Right lobe of liver (tissue), 6 donors: ENCODE measurements at regions not wholly inside any gene's neighbourhood (a gene's known extent, or its start where the extent isn't known, plus 50 kb on each side); places are given as distances from the start of the nearest gene placed in this dataset.

Experiments used
- ATAC-seq, 4 donors: fragments of 200-7000 bp; cut with Tn5 transposase; one replicate each; pipeline ENCODE4 v1.9.1; 2020; ENCODE audit warnings: mild to moderate bottlenecking in 4 of 4, moderate library complexity in 4 of 4
- DNase-seq, 3 donors: peaks; one replicate each; pipeline ENCODE4 v3.0.0-alpha.2; 2020
- H3K27ac ChIP-seq, 3 donors: fragments of 200-600 bp; one replicate each; pipeline ENCODE4 v1.8.0; 2022
- H3K27me3 ChIP-seq, 2 donors: fragments of 200-600 bp; one replicate each; pipeline ENCODE4 v1.8.0; 2022
- H3K36me3 ChIP-seq, 4 donors: fragments of 200-600 bp; sonication (generic) in 1 of 4; one replicate each; pipeline versions ENCODE4 v1.5.1 to v1.8.0; 2017 to 2022; ENCODE audit warnings: control low read depth in 1 of 4
- H3K4me1 ChIP-seq, 4 donors: fragments of 200-600 bp; sonication (generic) in 1 of 4; one replicate each; pipeline versions ENCODE4 v1.5.1 to v1.8.0; 2017 to 2022; ENCODE audit warnings: control low read depth in 1 of 4
- H3K4me3 ChIP-seq, 3 donors: fragments of 200-600 bp; one replicate each; pipeline ENCODE4 v1.8.0; 2022
- H3K9me3 ChIP-seq, 4 donors: fragments of 200-600 bp; sonication (generic) in 1 of 4; one replicate each; pipeline versions ENCODE4 v1.5.1 to v1.8.0; 2017 to 2022; ENCODE audit warnings: control low read depth in 1 of 4
- CTCF ChIP-seq, 4 donors: fragments of 200-600 bp in 3 of 4; fragments of 450-650 bp in 1 of 4; IDR thresholded peaks; one replicate each; pipeline versions ENCODE4 v1.5.1 to v1.8.0; 2016 to 2022; ENCODE audit warnings: antibody characterized with exemption in 4 of 4, mild to moderate bottlenecking in 2 of 4
- POLR2A ChIP-seq: fragments of 450-650 bp; IDR thresholded peaks from one replicate; pipeline ENCODE4 v1.6.1; 2017; ENCODE audit warnings: antibody characterized with exemption, mild to moderate bottlenecking
- WGBS: methylation state at CpG from one replicate; pipeline ENCODE4 v1.1.6; 2018; ENCODE audit warnings: low coverage, low lambda C conversion rate; ENCODE audit not compliant: insufficient coverage; ENCODE audit errors: missing lambda C conversion rate; 5-methylcytosine and 5-hydroxymethylcytosine counted together
- intact Hi-C, 2 donors: fragments of 100-400 bp; cut with DNase I; formaldehyde crosslinking; loops; one replicate each; pipeline versions ENCODE4 v1.11.2 to v1.14.1; 2022
- donor health status: DM: no; HTN: yes; CAD: no.
- donor health status: DM: no; HTN: no; CAD: no.
- donor health status: DM: no; HTN: no; CAD: no.
- donor health status: DM: no; HTN: yes; CAD: no.
- donor health status: DM: no; HTN: yes; CAD: no.

GRCh38 chr6:25009393-25009710 lies 73.6 kb upstream of the RIPOR2 start:
- no peak overlapping the region for H3K4me3 ChIP-seq
- intact Hi-C loops, result no loop called here
- no peaks in the 10 kb centered on the region for H3K36me3 ChIP-seq
- ATAC-seq, result no peak
- H3K4me1 ChIP-seq, result peaks cover 0 to 8% (median 2%) of the 10 kb centered on the region in 4 donors
- no peaks in the 10 kb centered on the region for H3K9me3 ChIP-seq
- no peak overlapping the region for H3K27ac ChIP-seq
- no peaks in the 10 kb centered on the region for H3K27me3 ChIP-seq
- TF ChIP-seq CTCF (IDR thresholded peaks at IDR 0.05) (no peak), POLR2A (no peak)
- 87% methylated on average over 6 of the region's 6 CpGs for WGBS
- no peak for DNase-seq

GRCh38 chr6:25010176-25010575 lies 74.4 kb upstream of the RIPOR2 start:
- 66% methylated on average over 6 of the region's 6 CpGs for WGBS
- Histone ChIP-seq H3K4me1 (peaks cover 0 to 8% (median 2%) of the 10 kb centered on the region in 4 donors), H3K9me3 (no peaks in the 10 kb centered on the region), H3K27ac (no peak overlapping the region), H3K27me3 (no peaks in the 10 kb centered on the region), H3K36me3 (no peaks in the 10 kb centered on the region), H3K4me3 (no peak overlapping the region)
- DNase-seq (no peak), ATAC-seq (no peak)
- no peak for TF ChIP-seq CTCF (IDR thresholded peaks at IDR 0.05)
- no peak for TF ChIP-seq POLR2A
- intact Hi-C loops, result no loop called here

GRCh38 chr6:25010902-25011625 lies 75.3 kb upstream of the RIPOR2 start:
- H3K27ac ChIP-seq, result no peak overlapping the region
- H3K36me3 ChIP-seq, result no peaks in the 10 kb centered on the region
- no peak overlapping the region for H3K4me3 ChIP-seq
- H3K9me3 ChIP-seq, result no peaks in the 10 kb centered on the region
- DNase-seq (no peak), ATAC-seq (no peak)
- 73% methylated on average over 3 of the region's 3 CpGs for WGBS
- H3K4me1 ChIP-seq, result peaks cover 0 to 8% (median 2%) of the 10 kb centered on the region in 4 donors
- H3K27me3 ChIP-seq, result no peaks in the 10 kb centered on the region
- intact Hi-C loops, result no loop called here
- TF ChIP-seq CTCF (IDR thresholded peaks at IDR 0.05), result no peak

GRCh38 chr6:25012657-25013056 lies 76.9 kb upstream of the RIPOR2 start:
- no peak overlapping the region for H3K27ac ChIP-seq
- no peaks in the 10 kb centered on the region for H3K36me3 ChIP-seq
- ATAC-seq (no peak), DNase-seq (no peak)
- H3K4me3 ChIP-seq, result no peak overlapping the region
- intact Hi-C loops, result no loop called here
- 19% methylated on average over 2 of the region's 2 CpGs for WGBS
- H3K27me3 ChIP-seq, result no peaks in the 10 kb centered on the region
- no peak for TF ChIP-seq CTCF (IDR thresholded peaks at IDR 0.05)
- no peak for TF ChIP-seq POLR2A
- H3K4me1 ChIP-seq, result peaks cover 0 to 4% (median 0%) of the 10 kb centered on the region in 4 donors
- no peaks in the 10 kb centered on the region for H3K9me3 ChIP-seq

GRCh38 chr6:25013246-25013645 lies 77.5 kb upstream of the RIPOR2 start:
- Histone ChIP-seq H3K4me1 (peaks cover 0 to 4% (median 0%) of the 10 kb centered on the region in 4 donors), H3K36me3 (no peaks in the 10 kb centered on the region), H3K4me3 (no peak overlapping the region), H3K27me3 (no peaks in the 10 kb centered on the region), H3K9me3 (no peaks in the 10 kb centered on the region), H3K27ac (no peak overlapping the region)
- DNase-seq, result no peak
- TF ChIP-seq CTCF (IDR thresholded peaks at IDR 0.05) (no peak), POLR2A (no peak)
- WGBS, result 62% methylated on average over 4 of the region's 4 CpGs
- ATAC-seq, result no peak
- intact Hi-C loops, result no loop called here
